ENCODE measurements at regions not wholly inside any gene's neighbourhood (a gene's known extent, or its start where the extent isn't known, plus 50 kb on each side); places are given as distances from the start of the nearest gene placed in this dataset.

- DNase-seq (ENCODE audit: low read depth in 1 of 2, low spot score in 2 of 2) (no peak), FAIRE-seq (no peak)
- no peaks in the 10 kb centered on the region for H3K4me1 ChIP-seq (replicated peaks in 1 of 4; ENCODE audit: control insufficient read depth in 3 of 4, insufficient read depth in 4 of 4, low read length in 3 of 4)
- no peak overlapping the region for H4K8ac ChIP-seq (ENCODE audit: extremely low read depth, insufficient read depth, low read length)
- H3K23ac ChIP-seq (ENCODE audit: insufficient read length) = no peak overlapping the region
- 97% methylated on average over 3 of the region's 3 CpGs; no CpG with 5 or more reads in 1 of the 2 experiments for WGBS, 2 experiments (ENCODE audit: extremely low coverage in 1 of 2, insufficient coverage in 1 of 2, insufficient read length in 1 of 2, insufficient replicate concordance in 2 of 2, low coverage in 1 of 2, low lambda C conversion rate in 2 of 2, missing lambda C conversion rate in 1 of 2)
- H3K18ac ChIP-seq (ENCODE audit: extremely low read depth, low read length) = no peak overlapping the region
- no peak overlapping the region for H3K14ac ChIP-seq (ENCODE audit: insufficient read length)
- H2AK5ac ChIP-seq (ENCODE audit: low read depth, low read length) = no peak overlapping the region
- no peak overlapping the region for H2AFZ ChIP-seq (ENCODE audit: low read length)
- H3K79me2 ChIP-seq (ENCODE audit: control insufficient read depth in 1 of 2, insufficient read depth in 2 of 2, low read length in 2 of 2) = no peaks in the 10 kb centered on the region
- no peak overlapping the region for H2BK20ac ChIP-seq (ENCODE audit: low read length)
- no peak overlapping the region for H3K4ac ChIP-seq (replicated peaks; ENCODE audit: insufficient read length, low read depth, low read length)
- H3K36me3 ChIP-seq (ENCODE audit: control insufficient read depth in 2 of 4, insufficient read depth in 4 of 4, low read length in 3 of 4) = no peaks in the 10 kb centered on the region
- H2BK12ac ChIP-seq (ENCODE audit: low read depth, low read length) = no peak overlapping the region
- POLR2A ChIA-PET (ENCODE audit: partially characterized antibody) = no interaction called here
- no peaks in the 10 kb centered on the region for H3K79me1 ChIP-seq (ENCODE audit: low read depth, low read length)
- no peak overlapping the region for H2BK5ac ChIP-seq (ENCODE audit: low read depth, low read length)
- H3K4me3 ChIP-seq (ENCODE audit: extremely low read depth in 1 of 4, insufficient read depth in 2 of 4, low read depth in 3 of 4, low read length in 4 of 4) = no peak overlapping the region
- H3K9ac ChIP-seq (replicated peaks in 1 of 4; ENCODE audit: extremely low read depth in 1 of 4, low read depth in 3 of 4, low read length in 3 of 4) = no peak overlapping the region
- no peaks in the 10 kb centered on the region for H3K23me2 ChIP-seq (ENCODE audit: low read depth, low read length)
- no peak overlapping the region for H4K91ac ChIP-seq (replicated peaks; ENCODE audit: insufficient read length, low read length)
- no peaks in the 10 kb centered on the region for H3K9me3 ChIP-seq (ENCODE audit: insufficient read depth in 2 of 2, low read depth in 1 of 2, low read length in 1 of 2)
- no peak overlapping the region for H3K27ac ChIP-seq (ENCODE audit: low read depth, low read length)
- no peak overlapping the region for H3K4me2 ChIP-seq (ENCODE audit: insufficient read depth in 1 of 2, low read depth in 2 of 2, low read length in 2 of 2)
- H3K27me3 ChIP-seq (replicated peaks in 1 of 4; ENCODE audit: control insufficient read depth in 3 of 4, extremely low read depth in 1 of 4, insufficient read depth in 3 of 4, low read length in 3 of 4) = no peaks in the 10 kb centered on the region
- H4K20me1 ChIP-seq (replicated peaks in 1 of 2; ENCODE audit: control insufficient read depth in 1 of 2, insufficient read depth in 2 of 2, low read length in 2 of 2) = no peaks in the 10 kb centered on the region
- no peak overlapping the region for H4K5ac ChIP-seq (ENCODE audit: insufficient read length, low read depth, low read length)
- H2BK15ac ChIP-seq (ENCODE audit: low read length) = no peak overlapping the region
- no peak overlapping the region for H3K56ac ChIP-seq (replicated peaks; ENCODE audit: insufficient read length, low read depth, low read length)
- no peak overlapping the region for H2BK120ac ChIP-seq (replicated peaks; ENCODE audit: low read depth, low read length)
- CTCF ChIA-PET (ENCODE audit: partially characterized antibody) = no interaction called here
- TF ChIP-seq HDAC6 (IDR thresholded peaks at IDR 0.05; ENCODE audit: low read depth, low read length) (no peak), JUN (IDR thresholded peaks at IDR 0.05; ENCODE audit: low read depth, low read length) (no peak), SAP30 (IDR thresholded peaks at IDR 0.05; ENCODE audit: insufficient read depth, insufficient replicate concordance, low read length) (no peak), EZH2 (IDR thresholded peaks at IDR 0.05; ENCODE audit: low read depth, low read length, severe bottlenecking) (no peak), GABPA (IDR thresholded peaks at IDR 0.05; ENCODE audit: borderline replicate concordance, insufficient read depth, low read length) (no peak), KDM1A (IDR thresholded peaks at IDR 0.05; ENCODE audit: borderline replicate concordance, low read length) (no peak), TEAD4 (IDR thresholded peaks at IDR 0.05; ENCODE audit: low read depth, low read length) (no peak), NRF1 (IDR thresholded peaks at IDR 0.05; ENCODE audit: low read depth, low read length) (no peak), CREB1 (IDR thresholded peaks at IDR 0.05) (no peak), SRF (IDR thresholded peaks at IDR 0.05; ENCODE audit: low read depth, low read length) (no peak), TAF7 (optimal IDR thresholded peaks at IDR 0.05; ENCODE audit: borderline replicate concordance, low read depth, low read length) (no peak), RBBP5 (IDR thresholded peaks at IDR 0.05; ENCODE audit: borderline replicate concordance, low read depth, low read length) (no peak), RAD21 (IDR thresholded peaks at IDR 0.05 in 1 of 2, conservative IDR thresholded peaks at IDR 0.05 in 1 of 2; ENCODE audit: low read depth in 2 of 2, low read length in 2 of 2) (no peak), RFX5 (IDR thresholded peaks at IDR 0.05; ENCODE audit: borderline replicate concordance, low read depth, low read length) (no peak), CHD2 (IDR thresholded peaks at IDR 0.05; ENCODE audit: low read length) (no peak)
These were observed 549.1 kb downstream of the MTRR start for GRCh38 chr5:8418049-8418426.

Data from H1 (cell line).